IMR-90 (cell line): ENCODE measurements at regions not wholly inside any gene's neighbourhood (a gene's known extent, or its start where the extent isn't known, plus 50 kb on each side); places are given as distances from the start of the nearest gene placed in this dataset.

Experiments used
- ATAC-seq: fragments of 200-7000 bp; cut with Tn5 transposase; 2 replicates; pipeline ENCODE4 v1.9.1; 2020; ENCODE audit warnings: low read depth, mild to moderate bottlenecking, moderate library complexity
- BruUV-seq: library from RNA; stranded (reverse); fragments of 400-500 nt; replicated peaks from 2 replicates; lab custom pipeline; 2021; lab: Mats Ljungman, UMichigan
- CTCF ChIA-PET: fragments of 300-600 bp; formaldehyde crosslinking; extraction: SDS; loops from one replicate; lab custom pipeline; 2021; ENCODE audit warnings: antibody characterized with exemption; lab: Yijun Ruan, JAX
- POLR2A ChIA-PET: fragments of 300-600 bp; sonication (Branson Sonifier 250); formaldehyde crosslinking; loops from one replicate; lab custom pipeline; 2022; ENCODE audit warnings: antibody characterized with exemption; ENCODE audit not compliant: unreplicated experiment; lab: Charles Lee
- DNase-seq: peaks from one replicate; pipeline ENCODE4 v3.0.0; 2013
- H2AFZ ChIP-seq: replicated peaks from 2 replicates; pipeline ENCODE3; 2013; ENCODE audit warnings: low read length, mild to moderate bottlenecking; ENCODE audit not compliant: poor library complexity
- H2AK5ac ChIP-seq: 2 replicates; pipeline ENCODE4 v1.6.1; 2013; ENCODE audit warnings: low read depth, low read length, inconsistent platforms
- H2AK9ac ChIP-seq: replicated peaks from 2 replicates; pipeline ENCODE3; 2013; ENCODE audit warnings: mild to moderate bottlenecking, low read depth, low read length, moderate library complexity; ENCODE audit not compliant: poor library complexity
- H2BK120ac ChIP-seq: 2 replicates; pipeline ENCODE4 v1.6.1; 2013; ENCODE audit warnings: low read depth, low read length, inconsistent platforms
- H2BK15ac ChIP-seq: 3 replicates; pipeline ENCODE4 v1.6.1; 2013; ENCODE audit warnings: low read depth, low read length, inconsistent platforms
- H2BK20ac ChIP-seq: 2 replicates; pipeline ENCODE4 v1.6.1; 2013; ENCODE audit warnings: low read depth, mild to moderate bottlenecking, inconsistent platforms, low read length, moderate library complexity
- H2BK5ac ChIP-seq: 2 replicates; pipeline ENCODE4 v1.6.1; 2013; ENCODE audit warnings: mild to moderate bottlenecking, low read depth, low read length, inconsistent platforms; ENCODE audit not compliant: poor library complexity, severe bottlenecking
- H3K14ac ChIP-seq: replicated peaks from 2 replicates; pipeline ENCODE4 v1.6.1; 2013; ENCODE audit warnings: low read depth, low read length, inconsistent platforms
- H3K18ac ChIP-seq: 2 replicates; pipeline ENCODE4 v1.6.1; 2013; ENCODE audit warnings: low read depth, low read length, control low read depth
- H3K23ac ChIP-seq: 2 replicates; pipeline ENCODE4 v1.6.1; 2013; ENCODE audit warnings: low read depth, low read length, inconsistent platforms
- H3K27ac ChIP-seq: 2 replicates; pipeline ENCODE4 v1.5.1; 2013; ENCODE audit warnings: mild to moderate bottlenecking, control low read depth, low read length; ENCODE audit not compliant: insufficient read depth
- H3K27me3 ChIP-seq: 2 replicates; pipeline ENCODE4 v1.6.1; 2013; ENCODE audit warnings: low read length; ENCODE audit not compliant: control insufficient read depth, insufficient read depth
- H3K36me3 ChIP-seq: 2 replicates; pipeline ENCODE4 v1.6.1; 2013; ENCODE audit warnings: low read length, mixed read lengths; ENCODE audit not compliant: control insufficient read depth, insufficient read depth
- H3K4ac ChIP-seq: 2 replicates; pipeline ENCODE4 v1.6.1; 2013; ENCODE audit warnings: low read depth, low read length, inconsistent platforms
- H3K4me1 ChIP-seq: 2 replicates; pipeline ENCODE4 v1.6.1; 2013; ENCODE audit warnings: low read length, mixed read lengths; ENCODE audit not compliant: control insufficient read depth, insufficient read depth
- H3K4me2 ChIP-seq: 2 replicates; pipeline ENCODE4 v1.6.1; 2013; ENCODE audit warnings: low read depth, mild to moderate bottlenecking, control low read depth, low read length, moderate library complexity
- H3K4me3 ChIP-seq: 2 replicates; pipeline ENCODE4 v1.5.1; 2013; ENCODE audit warnings: low read depth, mild to moderate bottlenecking, control low read depth, low read length, moderate library complexity; ENCODE audit not compliant: insufficient read depth
- H3K56ac ChIP-seq: 2 replicates; pipeline ENCODE4 v1.6.1; 2013; ENCODE audit warnings: low read length, inconsistent platforms; ENCODE audit not compliant: insufficient read depth; ENCODE audit errors: extremely low read depth
- H3K79me1 ChIP-seq, 2 experiments: 2 replicates each; pipeline ENCODE4 v1.6.1; 2013; ENCODE audit warnings: low read length in 2 of 2, inconsistent platforms in 1 of 2, low read depth in 1 of 2
- H3K9ac ChIP-seq: 2 replicates; pipeline ENCODE4 v1.6.1; 2013; ENCODE audit warnings: low read depth, low read length, control low read depth
- H3K9me1 ChIP-seq: 2 replicates; pipeline ENCODE4 v1.6.1; 2013; ENCODE audit warnings: low read length, inconsistent platforms; ENCODE audit not compliant: insufficient read depth
- H3K9me3 ChIP-seq: 2 replicates; pipeline ENCODE4 v1.6.1; 2013; ENCODE audit warnings: low read length; ENCODE audit not compliant: control insufficient read depth, insufficient read depth
- H4K20me1 ChIP-seq: 2 replicates; pipeline ENCODE4 v1.6.1; 2013; ENCODE audit warnings: low read length, inconsistent platforms; ENCODE audit not compliant: insufficient read depth
- H4K5ac ChIP-seq: 2 replicates; pipeline ENCODE4 v1.6.1; 2013; ENCODE audit warnings: mild to moderate bottlenecking, low read depth, low read length, control low read depth
- H4K8ac ChIP-seq, 2 experiments: 2 replicates each; pipeline ENCODE4 v1.6.1; 2013; ENCODE audit warnings: low read depth in 2 of 2, low read length in 2 of 2, control low read depth in 1 of 2, inconsistent platforms in 1 of 2
- H4K91ac ChIP-seq: 2 replicates; pipeline ENCODE4 v1.6.1; 2013; ENCODE audit warnings: low read depth, low read length, inconsistent platforms; ENCODE audit not compliant: insufficient read depth
- BHLHE40 ChIP-seq: fragments of 150-350 bp; IDR thresholded peaks from 2 replicates; pipeline ENCODE4 v1.6.1; 2016; ENCODE audit warnings: mild to moderate bottlenecking, low read depth, low read length
- CEBPB ChIP-seq: IDR thresholded peaks from 2 replicates; pipeline ENCODE4 v1.6.1; 2012; ENCODE audit warnings: low read depth, low read length, improper control_type of control experiment
- CTCF ChIP-seq: conservative IDR thresholded peaks from 2 replicates; pipeline ENCODE4 v1.5.1; 2012; ENCODE audit warnings: mild to moderate bottlenecking, low read depth, low read length, improper control_type of control experiment
- MAFK ChIP-seq: IDR thresholded peaks from 2 replicates; pipeline ENCODE4 v1.6.1; 2012; ENCODE audit warnings: low read depth, low read length, improper control_type of control experiment
- MAZ ChIP-seq: IDR thresholded peaks from 2 replicates; pipeline ENCODE4 v1.6.1; 2012; ENCODE audit warnings: low read depth, mild to moderate bottlenecking, low read length, improper control_type of control experiment, moderate library complexity, borderline replicate concordance
- MXI1 ChIP-seq: IDR thresholded peaks from 2 replicates; pipeline ENCODE4 v1.6.1; 2012; ENCODE audit warnings: low read depth, mild to moderate bottlenecking, low read length, moderate library complexity, borderline replicate concordance
- WGBS, 2 experiments: methylation state at CpG; one replicate each; pipeline versions ENCODE4 v1.1.5 to v1.1.7; 2013; ENCODE audit warnings: missing lambda C conversion rate in 2 of 2; ENCODE audit not compliant: insufficient read length in 1 of 2; ENCODE audit errors: extremely low coverage in 2 of 2; 5-methylcytosine and 5-hydroxymethylcytosine counted together
- dilution Hi-C: fragments of 300-500 bp; cut with HindIII; formaldehyde crosslinking; loops from one replicate; pipeline ENCODE4 v1.14.3; 2018; ENCODE audit warnings: low sequenced_read_pairs; ENCODE audit not compliant: unreplicated experiment
- in situ Hi-C: fragments of 300-500 bp; cut with MboI; formaldehyde crosslinking; loops from 3 replicates; pipeline ENCODE4 v1.14.3; 2019; ENCODE audit warnings: low sequenced_read_pairs, inconsistent platforms, mixed read lengths
- intact Hi-C: fragments of 100-400 bp; cut with micrococcal nuclease; formaldehyde crosslinking; loops from 2 replicates; pipeline ENCODE4 v1.10.0; 2022

GRCh38 chr6:56804996-56805395 lies 149.9 kb upstream of the BEND6 start:
- H3K27me3 ChIP-seq: no peaks in the 10 kb centered on the region
- H4K91ac ChIP-seq: no peak overlapping the region
- peaks cover 15% of the 10 kb centered on the region for H3K9me1 ChIP-seq
- H3K4me2 ChIP-seq: no peak overlapping the region
- intact Hi-C loops: no loop called here
- DNase-seq (peak; percentile 84), ATAC-seq (peak; percentile 19; the same call in 1 of the 2 replicates)
- no peak overlapping the region for H3K27ac ChIP-seq
- H3K36me3 ChIP-seq: peaks cover 2% of the 10 kb centered on the region; the same call in 1 of the 2 replicates
- no peak overlapping the region for H3K56ac ChIP-seq
- no CpG with 5 or more reads among the region's 1 CpG for WGBS, 2 experiments
- no peaks in the 10 kb centered on the region for H3K9me3 ChIP-seq
- TF ChIP-seq MAZ (no peak), MAFK (peak; percentile 34; the same call in 1 of the 2 replicates), BHLHE40 (no peak), CTCF (no peak), MXI1 (no peak), CEBPB (0 out of 2 replicates have a peak, but pooled peaks have one; percentile 4)
- no peak overlapping the region for H2AFZ ChIP-seq
- no TSS peak for BruUV-seq
- H4K5ac ChIP-seq: no peak overlapping the region
- in situ Hi-C loops: no loop called here
- H2BK5ac ChIP-seq: peak overlapping the region; percentile 49
- ChIA-PET CTCF (interaction anchor here (0.7 kb wide), 1 partner anchor 10 kb away, joined by 4 read pairs; no protein-coding TSS in a partner anchor), POLR2A (no interaction called here)
- peaks cover 64% of the 10 kb centered on the region for H4K20me1 ChIP-seq
- H3K79me1 ChIP-seq: peaks cover 0 to 63% of the 10 kb centered on the region in 2 experiments; a peak in 2 of 4 replicates
- no peak overlapping the region for H3K9ac ChIP-seq
- H2AK9ac ChIP-seq: no peak overlapping the region
- no peak overlapping the region for H4K8ac ChIP-seq
- H2BK120ac ChIP-seq: no peak overlapping the region
- H3K23ac ChIP-seq: no peak overlapping the region
- no peak overlapping the region for H3K18ac ChIP-seq
- H3K4ac ChIP-seq: no peak overlapping the region
- H2BK20ac ChIP-seq: no peak overlapping the region
- H3K4me3 ChIP-seq: no peak overlapping the region
- no peak overlapping the region for H2BK15ac ChIP-seq
- H3K14ac ChIP-seq: no peak overlapping the region
- dilution Hi-C loops: no loop called here
- H3K4me1 ChIP-seq: peaks cover 21% of the 10 kb centered on the region
- no peak overlapping the region for H2AK5ac ChIP-seq
